K562 (cell line): ENCODE measurements at regions not wholly inside any gene's neighbourhood (a gene's known extent, or its start where the extent isn't known, plus 50 kb on each side); places are given as distances from the start of the nearest gene placed in this dataset.

Source experiments
- ATAC-seq: fragments of 200-7000 bp; cut with Tn5 transposase; 3 replicates; pipeline ENCODE4 v1.9.1; 2020; ENCODE audit warnings: moderate library complexity
- BruUV-seq: library from RNA; stranded (reverse); fragments of 400-500 nt; replicated peaks from 2 replicates; lab custom pipeline; 2021; lab: Mats Ljungman, UMichigan
- CTCF ChIA-PET: fragments of 300-600 bp; formaldehyde crosslinking; extraction: SDS; loops from one replicate; lab custom pipeline; 2021; ENCODE audit warnings: low intra/inter-chr PET ratio; lab: Yijun Ruan, JAX
- POLR2A ChIA-PET: fragments of 300-600, 350-650 bp; sonication (Branson Sonifier 250); formaldehyde crosslinking; extraction: SDS; loops from one replicate; lab custom pipeline; 2021; ENCODE audit warnings: antibody characterized with exemption, inconsistent platforms; lab: Yijun Ruan, JAX
- DNase-seq, 4 experiments: peaks; one replicate each; pipeline versions ENCODE4 v3.0.0 to v3.0.0-alpha.2; 2011 to 2018; ENCODE audit warnings: low spot score in 3 of 4, mixed read lengths in 3 of 4; ENCODE audit errors: extremely low read depth in 1 of 4
- FAIRE-seq: peaks from 2 replicates; lab custom pipeline; 2011; peaks lifted over from hg19 to GRCh38; lab: Jason Lieb, UNC
- H2AFZ ChIP-seq: 2 replicates; pipeline ENCODE4 v1.6.0; 2011; ENCODE audit warnings: low read depth, low read length, control low read depth, inconsistent platforms
- H3K27ac ChIP-seq: fragments of 200-600 bp; 3 replicates; pipeline ENCODE4 v1.8.0; 2011; ENCODE audit warnings: low read depth, mild to moderate bottlenecking, control low read depth, inconsistent platforms, low read length, moderate library complexity, mixed read lengths; ENCODE audit errors: extremely low read depth
- H3K27me3 ChIP-seq, 2 experiments: fragments of 300-600 bp in 1 of 2; 2 replicates in 1 of 2; 3 replicates in 1 of 2; pipeline versions ENCODE4 v1.6.0 to v1.8.0; 2011; ENCODE audit warnings: inconsistent platforms in 2 of 2, low read length in 2 of 2, mild to moderate bottlenecking in 1 of 2, mixed read lengths in 1 of 2, moderate library complexity in 1 of 2; ENCODE audit not compliant: control insufficient read depth in 2 of 2, insufficient read depth in 2 of 2
- H3K36me3 ChIP-seq: fragments of 300-600 bp; 3 replicates; pipeline ENCODE4 v1.8.0; 2011; ENCODE audit warnings: mild to moderate bottlenecking, low read length, inconsistent platforms; ENCODE audit not compliant: control insufficient read depth, insufficient read depth
- H3K4me1 ChIP-seq, 2 experiments: fragments of 200-600 bp in 1 of 2; replicated peaks in 1 of 2; 2 replicates in 1 of 2; 3 replicates in 1 of 2; pipeline versions ENCODE4 v1.5.1 to v1.8.0; 2011; ENCODE audit warnings: inconsistent platforms in 2 of 2, low read length in 2 of 2, mild to moderate bottlenecking in 1 of 2, mixed read lengths in 1 of 2, moderate library complexity in 1 of 2; ENCODE audit not compliant: control insufficient read depth in 2 of 2, insufficient read depth in 2 of 2
- H3K4me2 ChIP-seq: 2 replicates; pipeline ENCODE4 v1.6.1; 2011; ENCODE audit warnings: low read length, control low read depth, inconsistent platforms, mixed read lengths; ENCODE audit not compliant: insufficient read depth
- H3K4me3 ChIP-seq: fragments of 200-600 bp; sonication (generic), shearing (Covaris generic); 2 replicates; pipeline ENCODE4 v1.5.1; 2016; ENCODE audit warnings: control low read depth, inconsistent platforms
- H3K79me2 ChIP-seq: fragments of 200-600 bp; 3 replicates; pipeline ENCODE4 v1.8.0; 2011; ENCODE audit warnings: low read length, inconsistent platforms; ENCODE audit not compliant: control insufficient read depth, insufficient read depth
- H3K9ac ChIP-seq, 2 experiments: 2 replicates each; pipeline versions ENCODE4 v1.6.0 to v1.6.1; 2011; ENCODE audit warnings: low read depth in 2 of 2, low read length in 2 of 2, control low read depth in 1 of 2, inconsistent platforms in 1 of 2, mild to moderate bottlenecking in 1 of 2, mixed read lengths in 1 of 2; ENCODE audit not compliant: insufficient read depth in 1 of 2
- H3K9me1 ChIP-seq: one replicate; pipeline ENCODE4 v1.6.0; 2011; ENCODE audit warnings: inconsistent platforms, mild to moderate bottlenecking, low read length, moderate library complexity; ENCODE audit not compliant: control insufficient read depth, insufficient read depth
- H3K9me3 ChIP-seq: replicated peaks from 2 replicates; pipeline ENCODE4 v1.5.1; 2011; ENCODE audit warnings: low read depth, low read length, inconsistent platforms; ENCODE audit not compliant: control insufficient read depth, insufficient read depth
- H4K20me1 ChIP-seq: replicated peaks from 2 replicates; pipeline ENCODE4 v1.6.1; 2011; ENCODE audit warnings: low read length, inconsistent platforms, mixed read lengths; ENCODE audit not compliant: control insufficient read depth, insufficient read depth
- ATF1 ChIP-seq, 2 experiments: fragments of 450-650 bp in 1 of 2; IDR thresholded peaks; 2 replicates each; pipeline ENCODE4 v1.6.1; 2016; ENCODE audit warnings: missing compliant biosample characterization in 1 of 2, missing genetic modification characterization in 1 of 2
- BRD4 ChIP-seq: fragments of 200-600 bp; sonication (generic); IDR thresholded peaks from 2 replicates; pipeline ENCODE4 v1.6.1; 2017; ENCODE audit warnings: inconsistent platforms
- HIVEP1 ChIP-seq: fragments of 250-450 bp; sonication (Bioruptor Pico); IDR thresholded peaks from 2 replicates; pipeline ENCODE4 v1.4.0; 2020; ENCODE audit warnings: mild to moderate bottlenecking
- MCM3 ChIP-seq: fragments of 450-650 bp; IDR thresholded peaks from 2 replicates; pipeline ENCODE4 v1.6.1; 2016
- MCM5 ChIP-seq: fragments of 450-650 bp; IDR thresholded peaks from 2 replicates; pipeline ENCODE4 v1.6.1; 2016; ENCODE audit warnings: low read depth
- MED1 ChIP-seq: sonication (generic); formaldehyde crosslinking; IDR thresholded peaks from 2 replicates; pipeline ENCODE4 v1.8.1; 2023; ENCODE audit warnings: missing genetic modification reagents, borderline replicate concordance
- MTA2 ChIP-seq: fragments of 450-650 bp; IDR thresholded peaks from 2 replicates; pipeline ENCODE4 v1.6.1; 2016; ENCODE audit warnings: low read depth
- NEUROD1 ChIP-seq: fragments of 150-350 bp; IDR thresholded peaks from 2 replicates; pipeline ENCODE4 v1.6.1; 2014; ENCODE audit warnings: borderline replicate concordance, low read length, low read depth; ENCODE audit not compliant: partially characterized antibody
- NUFIP1 ChIP-seq: fragments of 450-650 bp; IDR thresholded peaks from 2 replicates; pipeline ENCODE4 v1.6.1; 2018; ENCODE audit not compliant: partially characterized antibody
- POLR2AphosphoS2 ChIP-seq: IDR thresholded peaks from 2 replicates; pipeline ENCODE4 v1.6.1; 2012; ENCODE audit warnings: low read length, improper control_type of control experiment
- SIRT6 ChIP-seq: IDR thresholded peaks from one replicate; pipeline ENCODE4 v1.6.1; 2012; ENCODE audit warnings: low read depth, mild to moderate bottlenecking, control low read depth, inconsistent platforms, low read length, moderate library complexity
- TAF15 ChIP-seq: fragments of 200-400 bp; formaldehyde crosslinking; IDR thresholded peaks from 2 replicates; pipeline ENCODE4 v1.6.1; 2017; ENCODE audit warnings: mild to moderate bottlenecking, low read depth, low read length, moderate library complexity
- TAF9B ChIP-seq: fragments of 450-650 bp; IDR thresholded peaks from 2 replicates; pipeline ENCODE4 v1.6.1; 2018; ENCODE audit warnings: mild to moderate bottlenecking; ENCODE audit not compliant: partially characterized antibody
- ZNF76 ChIP-seq: fragments of 250-450 bp; sonication (Bioruptor Pico); IDR thresholded peaks from 2 replicates; pipeline ENCODE4 v1.4.0; 2020; ENCODE audit warnings: mild to moderate bottlenecking, moderate library complexity, borderline replicate concordance
- WGBS: fragments of 100-300 bp; shearing (Covaris generic); methylation state at CpG from one replicate; pipeline ENCODE4 v1.1.6; 2016; ENCODE audit warnings: low coverage, mixed read lengths; ENCODE audit not compliant: insufficient coverage; ENCODE audit errors: missing lambda C conversion rate; 5-methylcytosine and 5-hydroxymethylcytosine counted together
- in situ Hi-C: fragments of 300-500 bp; cut with MboI; formaldehyde crosslinking; loops from 4 replicates; pipeline ENCODE4 v1.15.0; 2018; ENCODE audit warnings: inconsistent platforms, mixed read lengths
- intact Hi-C: fragments of 100-400 bp; cut with micrococcal nuclease; formaldehyde crosslinking; loops from 2 replicates; pipeline ENCODE4 v1.14.2; 2022
- TF ChIP-seq, protein P1 (sequence below): sonication (generic); formaldehyde crosslinking; IDR thresholded peaks from 2 replicates; pipeline ENCODE4 v1.4.0; 2020; ENCODE audit warnings: mild to moderate bottlenecking, missing genetic modification reagents
- TF ChIP-seq, protein P2 (sequence below): IDR thresholded peaks from 2 replicates; pipeline ENCODE4 v1.6.1; 2016; ENCODE audit warnings: missing genetic modification characterization, missing compliant biosample characterization
- TF ChIP-seq, protein P3 (sequence below): fragments of 450-650 bp; formaldehyde crosslinking; conservative IDR thresholded peaks from 2 replicates; pipeline ENCODE4 v1.4.0; 2022; ENCODE audit warnings: mild to moderate bottlenecking, missing genetic modification characterization

DNA sequence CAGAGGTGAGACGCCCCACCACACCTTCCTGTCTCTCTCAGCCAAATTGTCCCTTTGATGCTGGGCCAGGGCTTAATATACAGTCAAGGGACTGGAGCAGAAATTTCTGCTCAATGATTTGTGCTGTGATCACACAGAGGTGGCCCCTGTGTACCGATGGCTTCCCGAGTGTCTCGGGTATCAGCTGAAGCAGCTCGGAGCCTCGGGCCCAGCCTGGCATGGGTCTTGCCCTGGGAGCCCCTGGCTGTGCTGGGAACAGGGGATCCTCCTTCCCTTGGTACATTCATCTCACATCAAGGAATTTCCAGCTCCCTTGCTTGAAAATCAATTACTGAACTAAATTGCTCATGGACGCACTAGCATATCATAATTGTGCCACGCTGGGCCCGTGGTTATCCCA lies 148.8 kb upstream of the C1orf174 start (continued):
- TF ChIP-seq ATF1 (CRISPR knock-in tag; IDR thresholded peaks at IDR 0.05) (no peak), ATF1 (tag; IDR thresholded peaks at IDR 0.05) (no peak), TAF15 (no peak), NEUROD1 (no peak), HIVEP1 (CRISPR knock-in tag) (no peak), TAF9B (no peak), MTA2 (no peak), NUFIP1 (no peak), SIRT6 (no peak)
- TF ChIP-seq, protein P1, sequence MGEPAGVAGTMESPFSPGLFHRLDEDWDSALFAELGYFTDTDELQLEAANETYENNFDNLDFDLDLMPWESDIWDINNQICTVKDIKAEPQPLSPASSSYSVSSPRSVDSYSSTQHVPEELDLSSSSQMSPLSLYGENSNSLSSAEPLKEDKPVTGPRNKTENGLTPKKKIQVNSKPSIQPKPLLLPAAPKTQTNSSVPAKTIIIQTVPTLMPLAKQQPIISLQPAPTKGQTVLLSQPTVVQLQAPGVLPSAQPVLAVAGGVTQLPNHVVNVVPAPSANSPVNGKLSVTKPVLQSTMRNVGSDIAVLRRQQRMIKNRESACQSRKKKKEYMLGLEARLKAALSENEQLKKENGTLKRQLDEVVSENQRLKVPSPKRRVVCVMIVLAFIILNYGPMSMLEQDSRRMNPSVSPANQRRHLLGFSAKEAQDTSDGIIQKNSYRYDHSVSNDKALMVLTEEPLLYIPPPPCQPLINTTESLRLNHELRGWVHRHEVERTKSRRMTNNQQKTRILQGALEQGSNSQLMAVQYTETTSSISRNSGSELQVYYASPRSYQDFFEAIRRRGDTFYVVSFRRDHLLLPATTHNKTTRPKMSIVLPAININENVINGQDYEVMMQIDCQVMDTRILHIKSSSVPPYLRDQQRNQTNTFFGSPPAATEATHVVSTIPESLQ (CRISPR knock-in tag) = no peak

DNA sequence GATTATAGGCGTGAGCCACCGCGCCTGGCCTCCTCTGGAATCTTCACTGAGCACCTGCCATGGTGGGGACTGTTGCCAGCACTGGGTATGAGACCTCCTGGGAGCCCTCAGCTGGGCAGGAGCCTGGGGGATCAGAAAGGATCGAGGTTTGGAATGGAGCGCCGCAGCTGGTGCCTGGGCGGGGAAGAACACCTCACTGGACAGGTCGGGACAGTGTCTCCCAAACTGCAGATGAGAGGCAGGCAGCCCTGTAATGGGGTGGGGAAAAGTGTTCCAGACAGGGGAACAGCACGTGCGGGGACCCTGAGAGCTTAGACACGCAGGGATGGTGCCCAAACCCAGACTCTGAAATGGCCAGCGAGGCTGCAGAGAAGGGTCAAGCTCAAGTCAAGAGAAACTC lies 150.9 kb upstream of the C1orf174 start:
- WGBS = 0% methylated on average over 12 of the region's 12 CpGs
- Histone ChIP-seq H2AFZ (no peak overlapping the region), H3K4me2 (no peak overlapping the region), H4K20me1 (no peaks in the 10 kb centered on the region), H3K36me3 (no peaks in the 10 kb centered on the region), H3K27ac (no peak overlapping the region), H3K27me3 (peaks cover 8 to 47% of the 10 kb centered on the region in 2 experiments; a peak in 4 of 5 replicates), H3K9ac (no peak overlapping the region), H3K4me3 (no peak overlapping the region), H3K4me1 (no peaks in the 10 kb centered on the region), H3K79me2 (no peaks in the 10 kb centered on the region), H3K9me3 (no peaks in the 10 kb centered on the region), H3K9me1 (no peaks in the 10 kb centered on the region)
- in situ Hi-C loops (no loop called here), intact Hi-C loops (no loop called here)
- BruUV-seq = no TSS peak
- ChIA-PET CTCF (no interaction called here), POLR2A (no interaction called here)
- no peak for ATAC-seq
- no peak for FAIRE-seq
- DNase-seq = no peak
- TF ChIP-seq POLR2AphosphoS2 = no peak
- TF ChIP-seq MED1 = no peak
- no peak for TF ChIP-seq MCM5
- TF ChIP-seq, protein P2, sequence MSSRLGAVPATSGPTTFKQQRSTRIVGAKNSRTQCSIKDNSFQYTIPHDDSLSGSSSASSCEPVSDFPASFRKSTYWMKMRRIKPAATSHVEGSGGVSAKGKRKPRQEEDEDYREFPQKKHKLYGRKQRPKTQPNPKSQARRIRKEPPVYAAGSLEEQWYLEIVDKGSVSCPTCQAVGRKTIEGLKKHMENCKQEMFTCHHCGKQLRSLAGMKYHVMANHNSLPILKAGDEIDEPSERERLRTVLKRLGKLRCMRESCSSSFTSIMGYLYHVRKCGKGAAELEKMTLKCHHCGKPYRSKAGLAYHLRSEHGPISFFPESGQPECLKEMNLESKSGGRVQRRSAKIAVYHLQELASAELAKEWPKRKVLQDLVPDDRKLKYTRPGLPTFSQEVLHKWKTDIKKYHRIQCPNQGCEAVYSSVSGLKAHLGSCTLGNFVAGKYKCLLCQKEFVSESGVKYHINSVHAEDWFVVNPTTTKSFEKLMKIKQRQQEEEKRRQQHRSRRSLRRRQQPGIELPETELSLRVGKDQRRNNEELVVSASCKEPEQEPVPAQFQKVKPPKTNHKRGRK (tag) = no peak
- TF ChIP-seq MCM3 = no peak
- no peak for TF ChIP-seq ZNF76
- TF ChIP-seq, protein P3, sequence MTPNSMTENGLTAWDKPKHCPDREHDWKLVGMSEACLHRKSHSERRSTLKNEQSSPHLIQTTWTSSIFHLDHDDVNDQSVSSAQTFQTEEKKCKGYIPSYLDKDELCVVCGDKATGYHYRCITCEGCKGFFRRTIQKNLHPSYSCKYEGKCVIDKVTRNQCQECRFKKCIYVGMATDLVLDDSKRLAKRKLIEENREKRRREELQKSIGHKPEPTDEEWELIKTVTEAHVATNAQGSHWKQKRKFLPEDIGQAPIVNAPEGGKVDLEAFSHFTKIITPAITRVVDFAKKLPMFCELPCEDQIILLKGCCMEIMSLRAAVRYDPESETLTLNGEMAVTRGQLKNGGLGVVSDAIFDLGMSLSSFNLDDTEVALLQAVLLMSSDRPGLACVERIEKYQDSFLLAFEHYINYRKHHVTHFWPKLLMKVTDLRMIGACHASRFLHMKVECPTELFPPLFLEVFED (CRISPR knock-in tag) = no peak
- no peak for TF ChIP-seq BRD4
